OCI-M2 (cell line): ENCODE measurements at regions not wholly inside any gene's neighbourhood (a gene's known extent, or its start where the extent isn't known, plus 50 kb on each side); places are given as distances from the start of the nearest gene placed in this dataset.

ENCODE experiments used
- DNase-seq: peaks from one replicate; lab custom pipeline; 2025; ENCODE audit not compliant: unreplicated experiment; lab: John Stamatoyannopoulos, UW

- no peak for DNase-seq
Observed at GRCh38 chr21:35411434-35411833, 362.3 kb upstream of the RUNX1 start.

GRCh38 chr21:35410656-35411055 lies 361.6 kb upstream of the RUNX1 start:
- no peak for DNase-seq

GRCh38 chr21:35410123-35410522 lies 361.0 kb upstream of the RUNX1 start:
- DNase-seq: no peak

GRCh38 chr21:35408401-35408800 lies 359.3 kb upstream of the RUNX1 start:
- DNase-seq: no peak

GRCh38 chr21:35406635-35407034 lies 357.5 kb upstream of the RUNX1 start:
- no peak for DNase-seq

GRCh38 chr21:35405981-35406380 lies 356.9 kb upstream of the RUNX1 start:
- no peak for DNase-seq

- no peak for DNase-seq
Observed at GRCh38 chr21:35404247-35404646, 355.1 kb upstream of the RUNX1 start.

- DNase-seq: no peak
Observed at GRCh38 chr21:35402061-35402460, 353.0 kb upstream of the RUNX1 start.

- DNase-seq: no peak
Observed at GRCh38 chr21:35401476-35401875, 352.4 kb upstream of the RUNX1 start.

GRCh38 chr21:35400233-35400939 lies 351.3 kb upstream of the RUNX1 start:
- no peak for DNase-seq

GRCh38 chr21:35399706-35400105 lies 350.6 kb upstream of the RUNX1 start:
- no peak for DNase-seq

- no peak for DNase-seq
Observed at GRCh38 chr21:35399002-35399530, 350.0 kb upstream of the RUNX1 start.

GRCh38 chr21:35398346-35398982 lies 349.4 kb upstream of the RUNX1 start:
- no peak for DNase-seq

GRCh38 chr21:35397781-35398180 lies 348.7 kb upstream of the RUNX1 start:
- no peak for DNase-seq

GRCh38 chr21:35396655-35397054 lies 347.6 kb upstream of the RUNX1 start:
- no peak for DNase-seq

GRCh38 chr21:35395728-35396127 lies 346.6 kb upstream of the RUNX1 start:
- no peak for DNase-seq

- no peak for DNase-seq
Observed at GRCh38 chr21:35394634-35395369, 345.7 kb upstream of the RUNX1 start.

- no peak for DNase-seq
Observed at GRCh38 chr21:35394049-35394448, 344.9 kb upstream of the RUNX1 start.

GRCh38 chr21:35390013-35390776 lies 341.1 kb upstream of the RUNX1 start:
- no peak for DNase-seq

GRCh38 chr21:35386491-35387079 lies 337.5 kb upstream of the RUNX1 start:
- no peak for DNase-seq

- no peak for DNase-seq
Observed at GRCh38 chr21:35384375-35384774, 335.3 kb upstream of the RUNX1 start.
